HS-5 (cell line): ENCODE measurements at regions not wholly inside any gene's neighbourhood (a gene's known extent, or its start where the extent isn't known, plus 50 kb on each side); places are given as distances from the start of the nearest gene placed in this dataset.

Experiments
- DNase-seq: peaks from one replicate; pipeline ENCODE4 v3.0.0-alpha.2; 2012; ENCODE audit warnings: low read depth

DNA sequence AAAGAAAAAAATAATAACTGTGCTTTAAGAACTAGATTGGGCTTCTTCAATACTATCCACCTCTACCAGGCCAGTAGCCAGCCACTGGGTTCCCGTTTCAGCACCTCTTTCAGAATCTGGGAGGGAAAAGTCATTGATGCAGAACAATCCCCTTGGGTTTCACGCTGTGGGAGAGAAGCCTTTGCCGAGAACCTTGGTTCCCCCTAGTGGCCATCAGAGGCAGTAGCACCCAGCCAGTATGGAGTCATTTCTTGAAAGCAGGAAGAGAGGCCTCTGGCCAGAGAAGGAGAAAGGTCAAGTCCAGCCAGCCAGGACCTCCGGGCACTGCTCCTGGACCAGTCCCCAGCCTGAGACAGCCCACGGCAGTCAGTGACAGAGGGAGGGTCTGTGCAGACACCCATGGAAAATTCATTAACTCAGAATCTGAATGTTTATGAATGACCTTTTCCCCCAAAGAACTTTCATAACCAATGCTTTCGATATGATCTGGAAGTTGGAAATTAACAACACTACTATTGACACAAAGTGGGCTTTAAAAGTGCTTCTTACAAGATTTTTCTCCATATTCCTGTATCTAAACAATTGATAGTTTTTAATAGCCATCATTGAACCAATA is 51.2 kb upstream of the CDH5 start:
- peak; percentile 42 for DNase-seq

DNA sequence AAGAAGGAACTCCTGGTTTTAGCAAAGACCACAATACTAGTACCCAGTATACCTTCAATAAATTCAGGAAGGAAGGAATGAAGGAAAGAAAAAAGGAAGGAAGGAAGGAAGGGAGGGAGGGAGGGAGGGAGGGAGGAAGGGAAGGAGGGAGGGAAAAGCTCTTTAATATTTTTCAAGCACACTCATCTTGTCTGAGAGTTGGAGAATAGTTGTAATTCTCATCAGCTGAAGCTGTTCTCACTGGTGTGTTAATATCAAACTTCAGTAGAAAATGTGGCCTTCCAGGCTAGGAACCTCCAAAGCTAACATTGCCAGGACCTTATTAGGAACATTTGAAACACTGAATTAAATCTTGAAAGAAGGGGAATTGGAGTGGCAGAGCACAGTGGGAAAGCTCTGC is 55.2 kb upstream of the CDH5 start:
- no peak for DNase-seq

DNA sequence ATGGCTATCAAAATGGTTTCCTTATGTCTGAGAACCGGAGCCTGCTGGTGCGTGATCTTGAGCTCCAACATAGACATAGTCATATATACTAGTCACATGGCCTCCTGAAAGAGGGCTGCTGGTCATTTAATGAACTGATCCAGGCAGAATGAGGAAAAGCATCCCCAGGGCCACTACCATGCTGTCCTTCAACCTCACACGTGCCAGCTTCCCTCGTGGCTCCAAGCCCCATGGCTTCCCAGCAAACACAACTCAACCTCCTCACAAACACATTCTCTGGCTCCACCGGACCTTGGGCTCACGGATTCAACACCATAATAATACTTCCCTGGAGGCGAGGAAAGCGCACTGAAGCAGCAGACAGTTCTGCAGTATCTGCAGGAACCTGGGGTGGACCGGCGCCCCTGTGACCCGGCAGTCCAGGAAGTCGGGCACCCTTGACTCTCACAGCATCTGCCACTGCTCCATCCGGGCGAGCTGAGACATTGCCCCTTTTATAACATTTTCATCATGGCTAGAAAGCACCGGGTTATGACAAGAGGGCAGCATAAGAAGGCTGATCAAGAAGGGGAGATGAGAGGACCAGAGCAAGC is 57.2 kb upstream of the CDH5 start:
- no peak for DNase-seq

DNA sequence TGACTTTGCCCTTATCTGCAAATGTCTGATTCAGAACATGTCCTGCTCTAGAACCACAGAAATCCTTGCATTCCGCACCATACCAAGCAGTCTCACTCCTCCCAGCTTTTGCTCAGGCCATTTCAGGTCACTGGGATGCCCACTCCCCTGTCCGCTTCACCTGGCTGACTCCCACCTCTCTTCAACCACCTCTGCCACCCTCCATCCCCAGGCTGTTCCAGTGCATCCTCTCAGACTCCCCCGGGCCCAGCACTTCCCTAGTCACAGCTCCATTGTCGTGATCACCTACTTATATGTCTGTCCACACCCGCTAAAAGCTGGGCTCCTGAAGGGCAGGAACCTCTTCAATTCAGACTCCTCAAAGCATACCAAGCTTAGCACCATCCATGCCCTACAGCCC is 58.4 kb upstream of the CDH5 start:
- no peak for DNase-seq

DNA sequence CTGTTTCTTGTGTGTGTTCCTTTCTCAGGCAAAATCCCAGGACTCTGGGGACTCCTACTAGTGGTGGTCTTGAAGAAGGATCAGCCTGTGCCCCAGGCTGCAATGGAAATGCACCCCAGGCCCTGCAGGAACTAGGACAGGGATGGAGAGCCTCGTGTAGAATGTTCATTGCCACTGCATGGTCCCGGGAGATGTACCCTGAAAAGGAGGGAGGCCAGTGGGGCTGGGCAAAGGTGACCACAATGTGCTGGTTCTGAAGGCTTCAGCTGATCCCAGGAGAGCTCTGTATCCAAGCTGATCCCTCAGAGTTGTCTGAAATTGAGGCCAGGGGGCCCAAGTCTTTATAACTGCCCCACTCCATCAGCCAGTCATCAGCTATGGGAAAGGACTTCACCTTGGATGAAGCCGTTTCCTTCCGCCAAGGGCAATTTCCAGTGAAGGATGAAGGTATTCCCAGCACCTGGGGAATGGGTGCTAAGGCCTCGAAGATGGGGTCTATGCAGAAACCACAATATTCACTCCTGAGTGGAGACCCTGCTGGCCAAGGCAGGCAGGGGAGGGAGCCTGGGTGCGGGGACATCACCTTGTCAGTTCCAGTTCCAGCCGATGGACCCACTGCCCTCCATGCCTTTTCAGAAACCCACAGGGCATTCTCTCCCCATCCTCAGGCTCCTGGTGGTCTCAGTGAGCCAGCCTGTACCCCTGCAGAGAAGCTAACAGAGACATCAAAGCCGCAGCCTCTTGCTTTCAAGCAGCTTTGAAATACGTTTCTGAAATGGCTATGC is 59.9 kb upstream of the CDH5 start:
- no peak for DNase-seq

DNA sequence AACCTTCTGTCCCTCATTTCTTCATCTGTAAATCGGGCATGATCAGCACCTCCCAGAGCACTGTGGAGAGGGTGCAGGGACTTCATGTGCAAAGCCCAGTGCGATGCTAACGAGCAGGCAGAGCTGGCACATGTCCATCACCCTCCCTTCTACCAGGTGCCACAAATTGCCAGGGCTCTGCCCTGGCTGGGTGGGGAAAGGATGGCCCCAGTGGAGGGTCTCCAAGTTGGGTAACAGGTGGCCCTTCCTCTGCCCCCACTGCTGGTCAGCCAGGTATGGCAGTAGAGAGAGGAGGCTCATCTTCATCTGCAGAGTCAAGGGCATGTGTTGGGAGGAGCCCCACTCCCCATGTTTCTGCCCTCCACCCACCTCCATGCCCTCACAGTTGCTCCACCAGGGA is 61.5 kb upstream of the CDH5 start:
- no peak for DNase-seq

DNA sequence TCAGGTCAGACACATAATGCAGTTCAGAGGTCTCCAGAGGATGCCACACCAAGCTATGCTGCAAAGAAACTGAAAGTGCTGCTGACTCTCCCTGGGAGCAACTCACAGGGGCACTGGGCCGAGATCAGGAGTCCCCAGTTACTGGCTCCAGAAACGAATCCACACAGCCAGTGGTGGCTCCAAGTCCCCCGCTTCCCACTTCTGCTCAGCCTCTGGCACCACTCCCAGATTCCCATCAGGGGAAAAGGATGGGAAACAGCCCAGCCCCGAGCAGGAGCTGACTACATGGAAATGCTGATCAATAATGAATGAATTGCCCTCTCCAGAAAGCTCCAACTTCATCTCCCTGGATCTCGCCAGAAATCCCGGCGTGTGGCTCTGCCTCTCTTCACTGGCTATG is 62.3 kb upstream of the CDH5 start:
- DNase-seq = no peak

DNA sequence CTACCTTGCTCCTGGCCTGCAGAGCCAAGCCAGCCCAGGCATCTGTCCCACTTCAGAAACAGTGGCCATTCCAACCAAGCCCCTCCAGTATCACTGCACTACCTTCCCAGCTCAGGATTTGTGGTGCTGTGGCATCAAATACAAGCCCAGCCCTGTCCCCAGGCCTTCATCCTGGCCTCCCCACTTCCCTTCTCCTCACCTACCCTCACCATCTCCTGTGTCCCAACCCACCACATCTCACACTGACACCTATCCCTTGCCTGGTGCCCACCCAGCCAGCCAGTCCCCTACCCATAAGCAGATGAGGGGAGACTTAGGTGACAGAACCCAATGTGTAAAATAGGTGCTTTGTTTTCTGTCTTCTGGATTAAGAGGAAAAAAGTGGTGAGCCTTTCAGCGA is 66.0 kb upstream of the CDH5 start:
- no peak for DNase-seq

DNA sequence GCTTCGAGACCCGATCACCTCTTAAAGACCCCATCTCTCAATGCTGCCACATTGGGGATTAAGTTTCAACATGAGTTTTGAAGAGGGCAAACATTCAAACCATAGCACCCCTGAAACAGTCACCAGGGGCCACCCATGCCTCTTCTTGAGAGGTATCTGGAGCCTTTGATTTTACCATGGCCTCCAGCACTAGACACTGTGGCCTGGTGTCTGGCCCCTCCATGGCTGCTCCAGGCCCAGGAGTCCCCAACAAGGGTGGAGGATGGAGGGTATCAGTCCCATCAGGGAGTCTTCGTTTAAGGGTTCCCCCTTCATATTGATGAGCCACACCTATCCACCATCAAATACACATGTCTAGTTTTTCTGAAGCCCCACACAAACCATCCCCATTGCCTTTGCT is 66.5 kb upstream of the CDH5 start:
- DNase-seq = no peak

DNA sequence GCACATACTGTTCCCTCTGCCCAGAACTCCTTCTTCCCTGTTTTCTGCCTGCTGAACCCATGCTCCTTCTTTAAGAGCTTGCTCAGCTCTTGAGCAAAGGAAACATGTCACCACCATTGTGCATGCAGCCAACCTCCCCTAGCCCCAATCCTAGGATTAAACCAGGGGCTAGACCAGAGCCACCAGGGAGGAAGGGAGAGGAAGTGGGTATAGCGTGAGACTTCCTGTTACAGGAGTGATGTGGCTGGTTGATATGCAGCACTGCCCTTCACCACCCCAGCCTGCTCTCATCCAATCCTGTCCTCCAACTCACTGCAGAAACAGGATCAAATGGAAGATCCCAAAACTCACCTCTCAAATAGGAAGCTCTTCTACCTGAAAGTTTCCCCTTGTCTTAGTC is 67.1 kb upstream of the CDH5 start:
- no peak for DNase-seq

DNA sequence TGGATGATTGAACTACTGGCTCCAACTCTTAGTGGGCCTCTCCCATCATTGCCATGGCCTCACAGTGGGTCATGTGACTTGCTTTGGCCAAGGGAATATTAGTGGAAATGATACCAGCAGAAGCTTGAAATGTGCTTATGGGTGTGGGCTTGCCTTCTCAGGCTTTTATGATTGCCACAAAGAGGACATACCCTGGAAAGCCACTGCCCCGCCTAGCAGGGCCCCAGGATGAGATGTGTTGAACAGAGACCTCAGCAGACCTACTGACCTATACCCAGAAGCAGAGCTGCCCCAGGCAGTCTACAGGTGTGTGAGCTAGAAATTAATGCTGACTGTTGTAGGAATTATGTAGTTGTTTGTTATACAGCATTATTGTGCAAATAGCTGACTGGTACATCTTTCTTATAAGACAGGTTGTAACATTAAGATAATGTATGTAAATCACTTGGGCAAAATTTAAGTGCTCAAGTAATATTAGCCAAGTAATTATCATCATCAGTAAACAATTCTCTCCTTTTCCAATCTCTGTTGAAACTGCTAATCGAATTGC is 67.8 kb upstream of the CDH5 start:
- no peak for DNase-seq

DNA sequence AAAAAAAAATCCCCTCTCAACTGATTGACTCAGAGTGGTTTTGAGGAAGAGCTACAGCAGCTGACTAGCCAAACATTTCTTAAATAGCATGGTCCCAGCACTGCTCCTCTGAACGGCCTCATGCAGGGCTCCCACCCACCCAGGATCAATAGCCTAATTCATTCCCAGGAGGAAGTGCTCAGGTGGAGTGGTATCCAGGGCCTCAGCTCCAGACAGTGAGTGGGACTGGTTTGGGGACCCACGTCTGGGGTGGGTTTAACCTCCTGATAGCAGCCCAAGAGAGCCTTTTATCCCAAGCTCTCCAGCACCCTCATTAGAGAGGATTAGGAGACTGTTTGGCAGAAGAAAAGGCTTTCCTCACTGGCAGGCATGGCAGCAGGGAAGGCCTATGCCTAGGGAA is 68.5 kb upstream of the CDH5 start:
- DNase-seq = no peak

DNA sequence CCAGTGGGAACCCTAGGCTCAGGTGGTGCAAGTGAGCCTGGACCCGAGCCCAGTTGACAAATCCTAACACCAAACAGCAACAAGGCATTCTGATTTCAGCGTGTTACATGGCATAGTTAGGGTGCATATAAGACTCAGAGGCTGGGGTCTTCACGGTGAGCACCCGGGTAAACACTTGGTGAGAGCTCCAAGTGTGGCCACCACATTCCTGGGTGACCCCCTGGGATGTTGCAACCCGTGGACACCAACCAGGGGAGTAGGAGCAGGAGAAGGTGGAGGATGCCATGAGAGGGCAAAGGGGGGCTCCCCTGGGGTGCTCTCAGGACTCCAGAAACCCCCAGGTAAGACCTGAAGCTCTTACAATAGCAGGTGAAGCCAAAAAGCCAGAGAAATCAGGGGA is 69.9 kb upstream of the CDH5 start:
- DNase-seq = no peak

DNA sequence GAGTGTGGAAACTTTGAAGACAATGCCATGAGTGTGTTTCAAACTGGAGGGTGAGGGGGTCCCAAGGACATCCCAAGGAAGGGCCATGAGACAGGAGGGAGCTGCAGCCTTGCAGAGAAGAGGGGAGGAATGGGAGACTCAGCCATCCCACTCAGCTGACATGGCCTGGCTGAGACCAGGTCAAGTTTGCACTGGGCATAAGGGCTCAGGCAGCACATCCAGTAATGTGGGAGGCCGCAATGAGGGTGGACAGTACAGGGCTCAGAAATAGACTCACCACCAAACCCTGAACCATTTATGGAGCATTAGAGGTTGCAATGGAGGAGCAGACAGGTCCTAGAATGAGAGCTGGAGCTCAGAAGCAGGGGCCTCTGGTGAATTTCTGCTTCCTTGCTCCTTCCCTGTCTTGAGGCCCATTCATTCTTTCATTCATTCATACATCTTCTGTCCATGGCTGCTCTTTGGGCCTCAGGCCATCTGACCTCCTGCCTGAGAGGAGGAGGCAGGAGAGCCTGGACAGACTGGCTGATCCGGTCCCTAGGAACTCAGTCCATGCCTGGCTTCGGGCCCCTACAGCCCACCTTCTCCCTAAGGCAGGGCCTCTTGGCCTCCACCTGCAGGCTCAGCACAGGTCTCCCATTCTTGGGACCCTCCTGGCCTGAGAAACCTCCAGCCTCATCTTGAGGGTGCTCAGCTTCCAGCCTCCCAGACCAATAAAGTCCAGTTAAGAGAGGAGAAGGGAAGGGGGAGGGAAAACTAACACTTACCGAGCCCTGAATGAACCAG is 70.5 kb upstream of the CDH5 start:
- DNase-seq = no peak

DNA sequence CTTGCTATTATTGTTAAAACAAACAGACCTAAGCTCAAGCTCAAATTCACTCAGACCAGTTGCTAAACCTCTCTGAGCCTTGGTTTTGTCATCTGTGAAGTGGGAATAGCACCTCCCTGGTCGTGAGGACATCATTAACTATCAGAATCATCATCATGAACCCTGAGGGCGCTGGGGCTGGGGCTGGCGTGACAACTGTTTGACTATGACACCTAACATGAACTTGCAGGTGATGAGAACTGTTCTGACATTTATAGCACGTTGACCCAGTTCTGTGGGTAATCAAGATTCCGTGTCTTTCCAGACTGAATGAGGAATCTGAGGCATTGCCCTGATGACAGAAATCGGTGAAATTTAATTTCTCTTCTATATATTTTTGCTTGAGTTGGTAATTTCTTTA is 71.3 kb upstream of the CDH5 start:
- DNase-seq = no peak

DNA sequence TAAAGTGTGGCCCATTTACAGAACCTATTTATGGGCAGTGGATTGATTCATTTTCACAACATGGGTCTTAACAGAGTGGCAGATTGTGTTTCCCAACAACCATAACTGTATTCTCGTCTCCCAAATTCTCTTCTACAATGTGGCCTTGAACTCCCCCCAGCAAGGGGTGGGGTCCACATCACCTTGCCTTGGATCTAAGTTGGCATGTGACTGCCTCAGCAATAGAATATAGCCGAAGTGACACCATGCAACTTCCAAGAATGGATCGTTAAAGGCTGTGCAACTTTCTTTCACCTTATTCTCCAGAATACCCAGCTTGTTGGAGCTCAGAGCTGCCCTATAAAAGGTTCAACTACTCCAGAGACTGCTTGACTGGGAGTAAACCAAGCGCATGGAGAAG is 72.0 kb upstream of the CDH5 start:
- no peak for DNase-seq

DNA sequence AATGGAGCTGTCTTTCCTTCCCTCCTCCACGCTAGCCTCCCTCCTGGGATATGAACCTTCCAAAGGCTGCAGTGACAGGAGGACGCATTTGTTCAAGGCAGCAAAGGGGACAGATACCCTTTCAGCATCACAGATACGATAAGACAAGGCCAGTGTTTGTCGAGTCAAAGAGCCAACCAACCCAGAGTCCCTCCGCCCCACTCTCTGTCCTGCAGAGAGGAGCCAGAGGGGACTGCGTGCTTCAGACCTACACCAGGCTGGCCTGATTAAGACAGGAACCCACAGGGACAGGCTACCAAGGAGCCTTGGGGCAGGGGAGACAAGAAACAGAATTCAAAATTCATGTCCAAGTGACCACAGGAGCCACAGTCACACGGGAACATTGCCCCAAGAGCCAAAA is 72.6 kb upstream of the CDH5 start:
- no peak for DNase-seq

DNA sequence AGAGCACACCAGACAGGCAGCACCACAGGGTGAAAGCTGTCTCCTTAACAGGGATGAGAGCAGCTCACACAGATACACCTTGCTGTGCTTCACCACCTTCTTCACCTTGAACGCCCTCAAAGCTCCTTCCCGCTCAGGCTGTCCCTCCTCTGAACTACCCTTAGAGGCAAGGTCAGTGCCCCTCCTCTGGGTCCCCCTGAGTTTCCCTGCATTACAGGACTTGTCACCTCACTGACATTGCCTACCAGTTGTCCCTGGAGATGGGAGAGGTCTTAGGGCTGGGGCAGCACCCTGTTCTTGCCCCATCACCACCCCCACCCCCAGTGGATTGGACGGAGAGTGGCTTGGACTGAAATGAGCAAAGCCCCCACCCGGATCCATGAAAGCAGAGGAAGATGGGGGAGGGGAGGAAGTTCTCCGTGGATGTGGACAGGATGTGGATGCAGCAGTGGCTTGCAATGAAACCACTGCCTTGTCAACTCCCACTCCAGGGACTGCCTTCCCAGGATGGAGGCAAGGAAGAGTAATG is 73.2 kb upstream of the CDH5 start:
- no peak for DNase-seq

DNA sequence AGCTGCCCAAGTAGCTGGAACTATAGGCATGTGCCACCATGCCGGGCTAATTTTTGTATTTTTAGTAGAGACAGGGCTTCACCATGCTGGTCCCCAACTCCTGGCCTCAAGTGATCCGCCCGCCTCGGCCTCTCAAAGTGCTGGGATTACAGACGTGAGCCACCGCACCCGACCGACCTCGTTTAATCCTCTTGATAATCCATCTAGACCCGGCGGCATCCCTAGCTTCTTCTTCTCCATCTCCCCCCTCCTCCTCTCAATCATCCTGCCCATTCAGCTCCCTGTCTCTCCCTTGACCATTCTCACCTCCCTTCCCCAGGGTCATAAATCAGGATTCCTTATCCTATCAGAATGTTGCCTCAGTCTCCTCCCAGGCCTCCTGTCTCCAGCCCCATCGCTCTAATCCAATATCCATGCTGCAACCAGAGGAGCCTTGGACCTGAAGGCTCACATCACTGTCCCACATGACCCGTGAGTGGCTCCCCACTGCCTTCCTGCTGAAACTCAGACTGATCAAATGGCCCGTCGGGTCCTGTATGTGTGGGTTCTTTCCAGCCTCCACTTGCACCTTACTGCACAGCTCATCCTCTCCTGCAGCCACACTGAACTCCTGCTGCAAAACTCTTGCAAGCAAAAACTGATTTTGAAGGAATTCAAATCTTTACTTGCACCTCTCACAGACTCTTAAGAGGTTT is 74.1 kb upstream of the CDH5 start:
- DNase-seq = no peak

DNA sequence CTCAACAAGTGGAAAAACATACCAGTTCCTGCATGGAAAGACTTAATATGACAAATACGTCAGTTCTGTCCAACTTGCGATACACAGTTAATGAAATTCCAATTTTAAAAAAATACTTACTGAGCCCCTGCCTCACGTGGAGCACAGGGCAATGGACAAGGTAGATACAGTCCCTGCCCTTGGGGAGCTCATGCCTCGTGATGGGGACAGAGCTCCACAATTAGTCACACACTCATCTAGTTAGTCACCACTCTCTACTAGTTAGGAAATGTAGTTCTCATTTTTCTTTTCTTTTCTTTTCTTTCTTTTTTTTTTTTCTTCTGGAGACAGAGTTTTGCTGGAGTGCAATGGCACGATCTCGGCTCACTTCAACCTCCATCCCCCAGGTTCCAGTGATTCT is 74.7 kb upstream of the CDH5 start:
- DNase-seq = no peak

DNA sequence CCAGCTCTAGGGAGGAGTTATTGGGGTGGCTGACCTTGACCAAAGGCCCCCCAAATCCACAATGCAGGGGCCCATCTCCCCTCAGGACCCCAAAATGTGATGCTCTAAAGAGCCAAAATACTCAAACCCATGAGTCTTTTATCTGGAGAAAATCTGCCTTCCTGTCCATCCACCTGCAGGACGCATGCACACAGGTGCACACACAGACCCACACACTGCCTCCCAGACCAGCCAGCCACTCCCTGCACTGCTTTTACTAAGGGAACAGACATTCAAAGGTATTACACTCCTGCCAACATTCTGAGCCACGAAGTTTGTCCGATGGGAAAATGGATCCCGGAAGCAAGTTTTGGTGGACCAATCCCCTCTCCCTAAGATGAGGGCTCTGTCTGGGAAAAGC is 76.1 kb upstream of the CDH5 start:
- no peak for DNase-seq

DNA sequence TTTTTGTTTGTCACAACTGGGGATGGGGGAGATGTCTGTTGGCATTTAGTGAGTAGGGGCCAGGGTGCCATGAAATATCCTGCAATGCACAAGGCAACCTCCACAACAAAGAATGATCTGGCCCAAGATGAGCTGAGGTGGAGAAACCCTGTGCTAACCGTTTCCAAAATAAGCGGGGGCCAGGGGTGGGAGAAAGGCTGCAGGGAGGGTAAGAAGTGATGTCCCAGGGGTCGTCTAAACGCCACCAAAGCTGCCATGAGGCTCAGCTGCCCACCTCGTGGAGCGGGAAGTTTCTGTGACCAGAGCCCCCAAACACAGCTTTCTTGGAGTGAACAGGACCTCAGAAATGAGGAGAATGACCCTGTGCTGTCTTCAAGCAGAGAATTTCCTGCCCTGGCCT is 76.5 kb upstream of the CDH5 start:
- no peak for DNase-seq
